ENCODE measurements at regions not wholly inside any gene's neighbourhood (a gene's known extent, or its start where the extent isn't known, plus 50 kb on each side); places are given as distances from the start of the nearest gene placed in this dataset.

GRCh38 chr5:169472544-169472943, 111.0 kb upstream of the SPDL1 start:
- Histone ChIP-seq H3K36me3 (ENCODE audit: control insufficient read depth in 1 of 2, insufficient read depth in 2 of 2, low read length in 2 of 2) (no peaks in the 10 kb centered on the region), H2AFZ (ENCODE audit: low read depth, low read length, poor library complexity, severe bottlenecking) (no peak overlapping the region), H3K4me1 (ENCODE audit: control insufficient read depth in 1 of 2, insufficient read depth in 2 of 2, low read length in 2 of 2) (no peaks in the 10 kb centered on the region), H3K27ac (ENCODE audit: low read depth, low read length) (no peak overlapping the region), H3K9me2 (ENCODE audit: insufficient read depth) (no peaks in the 10 kb centered on the region), H3K4me2 (ENCODE audit: low read length) (no peak overlapping the region), H3K79me2 (ENCODE audit: insufficient read depth, low read length) (no peaks in the 10 kb centered on the region), H4K20me1 (ENCODE audit: insufficient read depth) (no peaks in the 10 kb centered on the region), H3K9me3 (ENCODE audit: control insufficient read depth in 1 of 2, insufficient read depth in 1 of 2, low read depth in 1 of 2, low read length in 2 of 2) (no peaks in the 10 kb centered on the region), H3K4me3 (replicated peaks in 1 of 2; ENCODE audit: low read depth in 1 of 2, low read length in 2 of 2) (no peak overlapping the region), H3K9ac (ENCODE audit: low read length) (no peak overlapping the region), H3K27me3 (ENCODE audit: insufficient read depth, low read length) (no peaks in the 10 kb centered on the region)
- ATAC-seq: no peak
- intact Hi-C loops (cut with micrococcal nuclease): no loop called here
- no TSS peak for BruUV-seq (replicated peaks)
- CTCF ChIA-PET: no interaction called here
- RAD21 ChIA-PET (ENCODE audit: low non-redundant PET in 1 of 2, low total read pairs in 2 of 2, uncharacterized antibody in 2 of 2, unreplicated experiment in 2 of 2): no interaction called here
- POLR2A ChIA-PET: no interaction called here
- TF ChIP-seq SP1 (IDR thresholded peaks at IDR 0.05; ENCODE audit: low read depth) (no peak), ZFX (IDR thresholded peaks at IDR 0.05) (no peak), POLR2AphosphoS5 (IDR thresholded peaks at IDR 0.05; ENCODE audit: low read depth, low read length) (no peak), ZBTB33 (IDR thresholded peaks at IDR 0.05; ENCODE audit: extremely low read depth, insufficient replicate concordance, low read length) (no peak), RAD21 (IDR thresholded peaks at IDR 0.05; ENCODE audit: low read depth) (no peak), TCF7L2 (IDR thresholded peaks at IDR 0.05; ENCODE audit: borderline replicate concordance, extremely low read depth, insufficient read depth, insufficient read length) (no peak), CTCF (IDR thresholded peaks at IDR 0.05 in 2 of 3, conservative IDR thresholded peaks at IDR 0.05 in 1 of 3; ENCODE audit: borderline replicate concordance in 1 of 3, insufficient read depth in 1 of 3, low read depth in 2 of 3, low read length in 2 of 3) (no peak), JUND (IDR thresholded peaks at IDR 0.05) (no peak), ELF1 (IDR thresholded peaks at IDR 0.05; ENCODE audit: borderline replicate concordance, low read depth) (no peak), SRF (IDR thresholded peaks at IDR 0.05; ENCODE audit: low read depth) (no peak)
- DNase-seq (ENCODE audit: low read depth, low spot score): no peak

Measured in HCT116 (cell line).